B cell (primary cell): ENCODE measurements at regions not wholly inside any gene's neighbourhood (a gene's known extent, or its start where the extent isn't known, plus 50 kb on each side); places are given as distances from the start of the nearest gene placed in this dataset.

Experiments used
- EZH2 ChIP-seq: IDR thresholded peaks from 2 replicates; pipeline ENCODE4 v1.6.1; 2012; ENCODE audit warnings: borderline replicate concordance, low read depth, mild to moderate bottlenecking, moderate library complexity, low read length; ENCODE audit not compliant: insufficient read depth, poor library complexity, severe bottlenecking
- TF ChIP-seq, protein P1 (sequence below): fragments of 200-600 bp; IDR thresholded peaks from one replicate; pipeline ENCODE4 v1.8.0; 2022; ENCODE audit warnings: antibody characterized with exemption, mild to moderate bottlenecking

DNA sequence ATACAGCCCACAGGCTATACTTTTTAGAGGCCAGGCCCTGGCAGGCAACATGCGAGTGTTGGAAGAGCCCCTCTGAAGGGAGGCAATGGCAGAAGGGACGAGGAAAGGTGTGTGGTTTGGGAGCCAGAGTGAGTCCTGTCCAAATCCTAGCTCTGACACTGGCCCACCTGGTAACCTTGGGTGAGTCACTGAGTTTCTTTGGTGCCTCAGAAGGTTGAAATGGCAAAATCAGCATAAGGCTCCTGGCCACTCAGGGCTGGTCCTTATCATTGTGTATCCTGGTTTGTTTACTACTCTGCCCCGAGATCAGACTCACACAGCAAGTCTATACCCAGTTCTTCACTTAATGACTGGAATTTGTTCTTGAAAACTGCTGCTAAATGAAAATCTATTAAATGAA lies 71.4 kb upstream of the TLE3 start:
- TF ChIP-seq EZH2: no peak
- TF ChIP-seq, protein P1, sequence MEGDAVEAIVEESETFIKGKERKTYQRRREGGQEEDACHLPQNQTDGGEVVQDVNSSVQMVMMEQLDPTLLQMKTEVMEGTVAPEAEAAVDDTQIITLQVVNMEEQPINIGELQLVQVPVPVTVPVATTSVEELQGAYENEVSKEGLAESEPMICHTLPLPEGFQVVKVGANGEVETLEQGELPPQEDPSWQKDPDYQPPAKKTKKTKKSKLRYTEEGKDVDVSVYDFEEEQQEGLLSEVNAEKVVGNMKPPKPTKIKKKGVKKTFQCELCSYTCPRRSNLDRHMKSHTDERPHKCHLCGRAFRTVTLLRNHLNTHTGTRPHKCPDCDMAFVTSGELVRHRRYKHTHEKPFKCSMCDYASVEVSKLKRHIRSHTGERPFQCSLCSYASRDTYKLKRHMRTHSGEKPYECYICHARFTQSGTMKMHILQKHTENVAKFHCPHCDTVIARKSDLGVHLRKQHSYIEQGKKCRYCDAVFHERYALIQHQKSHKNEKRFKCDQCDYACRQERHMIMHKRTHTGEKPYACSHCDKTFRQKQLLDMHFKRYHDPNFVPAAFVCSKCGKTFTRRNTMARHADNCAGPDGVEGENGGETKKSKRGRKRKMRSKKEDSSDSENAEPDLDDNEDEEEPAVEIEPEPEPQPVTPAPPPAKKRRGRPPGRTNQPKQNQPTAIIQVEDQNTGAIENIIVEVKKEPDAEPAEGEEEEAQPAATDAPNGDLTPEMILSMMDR: no peak
